ENCODE measurements at regions not wholly inside any gene's neighbourhood (a gene's known extent, or its start where the extent isn't known, plus 50 kb on each side); places are given as distances from the start of the nearest gene placed in this dataset.

GRCh38 chr1:230548357-230548756 lies 93.9 kb upstream of the COG2 start:
- TF ChIP-seq CTCF (conservative IDR thresholded peaks at IDR 0.05 in 1 of 2, IDR thresholded peaks at IDR 0.05 in 1 of 2; ENCODE audit: extremely low read depth in 1 of 2, insufficient read depth in 1 of 2, low read depth in 1 of 2, low read length in 2 of 2) (no peak), EZH2 (IDR thresholded peaks at IDR 0.05; ENCODE audit: borderline replicate concordance, low read length) (no peak)
